Astrocyte (in vitro differentiated cells and primary cell): ENCODE measurements at regions not wholly inside any gene's neighbourhood (a gene's known extent, or its start where the extent isn't known, plus 50 kb on each side); places are given as distances from the start of the nearest gene placed in this dataset.

Source experiments
- CTCF ChIP-seq: IDR thresholded peaks from 2 replicates; pipeline ENCODE4 v1.5.1; 2011; ENCODE audit warnings: low read depth, mild to moderate bottlenecking, inconsistent platforms, low read length, moderate library complexity; ENCODE audit not compliant: insufficient read depth
- EZH2 ChIP-seq: IDR thresholded peaks from 2 replicates; pipeline ENCODE4 v1.6.1; 2012; ENCODE audit warnings: mild to moderate bottlenecking, low read length, inconsistent platforms; ENCODE audit not compliant: insufficient read depth

GRCh38 chr6:4661391-4661790, 114.8 kb upstream of the CDYL start:
- TF ChIP-seq EZH2 (no peak), CTCF (no peak)
